IPS-18a (cell line): ENCODE measurements at regions not wholly inside any gene's neighbourhood (a gene's known extent, or its start where the extent isn't known, plus 50 kb on each side); places are given as distances from the start of the nearest gene placed in this dataset.

ENCODE experiments used
- H3K27ac ChIP-seq: one replicate; pipeline ENCODE4 v1.5.1; 2013; ENCODE audit warnings: low read length
- H3K27me3 ChIP-seq: one replicate; pipeline ENCODE4 v1.6.1; 2013; ENCODE audit warnings: mild to moderate bottlenecking, low read length; ENCODE audit not compliant: control insufficient read depth, insufficient read depth
- H3K36me3 ChIP-seq: one replicate; pipeline ENCODE4 v1.6.1; 2013; ENCODE audit warnings: low read depth, low read length; ENCODE audit not compliant: control insufficient read depth
- H3K4me1 ChIP-seq: one replicate; pipeline ENCODE4 v1.6.1; 2013; ENCODE audit warnings: low read depth, low read length; ENCODE audit not compliant: control insufficient read depth
- H3K4me3 ChIP-seq: one replicate; pipeline ENCODE4 v1.5.1; 2013; ENCODE audit warnings: low read length
- H3K9ac ChIP-seq: one replicate; pipeline ENCODE4 v1.6.1; 2013; ENCODE audit warnings: mild to moderate bottlenecking, low read length, moderate library complexity
- H3K9me3 ChIP-seq: one replicate; pipeline ENCODE4 v1.6.1; 2013; ENCODE audit warnings: low read depth, low read length; ENCODE audit not compliant: control insufficient read depth

DNA sequence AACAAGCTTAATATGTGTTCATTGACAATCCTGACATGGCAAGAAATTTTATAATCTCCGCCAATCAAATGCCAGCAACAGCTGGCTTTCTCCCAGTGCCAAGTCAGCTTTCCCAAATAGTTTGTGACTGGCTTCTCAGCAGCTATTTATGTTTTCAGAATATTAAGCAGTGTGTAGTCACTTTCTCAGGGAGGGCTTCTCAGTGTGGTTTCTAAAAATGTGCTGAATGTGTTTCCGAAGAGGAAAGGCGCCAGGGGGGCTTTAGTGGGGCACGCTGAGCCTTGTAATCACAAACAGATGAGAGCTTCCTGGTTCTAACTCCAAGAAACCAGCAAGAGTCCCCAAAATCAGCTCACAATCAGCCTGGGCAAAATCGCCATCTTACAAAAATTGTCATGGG is 258.7 kb upstream of the CPEB2 start:
- Histone ChIP-seq H3K4me1 (peaks cover 20% of the 10 kb centered on the region), H3K4me3 (no peak overlapping the region), H3K9me3 (no peaks in the 10 kb centered on the region), H3K36me3 (no peaks in the 10 kb centered on the region), H3K9ac (no peak overlapping the region), H3K27me3 (no peaks in the 10 kb centered on the region), H3K27ac (no peak overlapping the region)

DNA sequence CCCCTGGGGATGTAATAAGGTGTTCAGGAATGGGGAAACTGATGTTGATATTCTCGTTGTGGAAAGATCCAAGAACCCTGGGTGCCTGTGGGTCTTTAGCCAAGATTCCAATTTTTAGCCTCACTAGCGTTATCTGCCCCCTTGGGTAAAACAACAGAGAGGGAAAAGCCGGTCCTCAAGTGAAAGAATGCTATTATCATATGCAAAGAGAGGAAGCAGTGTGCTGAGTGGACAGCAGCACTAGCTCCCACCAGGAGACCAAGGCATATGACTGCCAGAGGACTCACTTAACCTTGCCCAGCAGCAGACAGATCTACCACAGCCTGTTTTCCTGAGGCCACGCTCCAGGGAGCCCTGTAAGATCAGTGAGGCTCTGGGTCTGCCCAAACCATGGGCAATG is 257.9 kb upstream of the CPEB2 start:
- H3K27me3 ChIP-seq = no peaks in the 10 kb centered on the region
- no peaks in the 10 kb centered on the region for H3K9me3 ChIP-seq

DNA sequence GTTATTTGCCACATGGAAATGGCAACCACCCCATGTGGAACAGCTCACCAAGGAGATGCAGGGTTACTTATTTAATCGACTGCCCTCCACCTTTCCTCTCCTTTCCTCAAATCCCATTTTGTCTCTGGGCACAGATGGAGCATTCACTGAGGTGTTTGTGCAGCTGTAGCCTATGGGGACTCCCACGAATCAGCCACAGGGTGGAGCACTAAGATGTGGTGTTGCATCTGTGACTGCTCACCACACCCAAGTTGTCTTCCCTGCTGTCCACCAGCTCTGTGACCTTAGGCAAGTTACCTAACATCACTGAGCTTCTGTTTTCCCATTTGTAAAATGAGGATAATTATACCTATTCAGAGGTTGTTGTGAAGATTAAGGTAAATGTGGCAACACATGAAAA is 252.4 kb upstream of the CPEB2 start:
- Histone ChIP-seq H3K4me1 (peaks cover 16% of the 10 kb centered on the region), H3K36me3 (no peaks in the 10 kb centered on the region), H3K27me3 (no peaks in the 10 kb centered on the region), H3K9me3 (peaks cover 9% of the 10 kb centered on the region), H3K9ac (no peak overlapping the region), H3K27ac (no peak overlapping the region), H3K4me3 (no peak overlapping the region)

More for the DNA sequence above, 257.9 kb upstream of the CPEB2 start:
- Histone ChIP-seq H3K4me3 (no peak overlapping the region), H3K9ac (no peak overlapping the region), H3K4me1 (peaks cover 26% of the 10 kb centered on the region), H3K27ac (no peak overlapping the region), H3K36me3 (no peaks in the 10 kb centered on the region)

DNA sequence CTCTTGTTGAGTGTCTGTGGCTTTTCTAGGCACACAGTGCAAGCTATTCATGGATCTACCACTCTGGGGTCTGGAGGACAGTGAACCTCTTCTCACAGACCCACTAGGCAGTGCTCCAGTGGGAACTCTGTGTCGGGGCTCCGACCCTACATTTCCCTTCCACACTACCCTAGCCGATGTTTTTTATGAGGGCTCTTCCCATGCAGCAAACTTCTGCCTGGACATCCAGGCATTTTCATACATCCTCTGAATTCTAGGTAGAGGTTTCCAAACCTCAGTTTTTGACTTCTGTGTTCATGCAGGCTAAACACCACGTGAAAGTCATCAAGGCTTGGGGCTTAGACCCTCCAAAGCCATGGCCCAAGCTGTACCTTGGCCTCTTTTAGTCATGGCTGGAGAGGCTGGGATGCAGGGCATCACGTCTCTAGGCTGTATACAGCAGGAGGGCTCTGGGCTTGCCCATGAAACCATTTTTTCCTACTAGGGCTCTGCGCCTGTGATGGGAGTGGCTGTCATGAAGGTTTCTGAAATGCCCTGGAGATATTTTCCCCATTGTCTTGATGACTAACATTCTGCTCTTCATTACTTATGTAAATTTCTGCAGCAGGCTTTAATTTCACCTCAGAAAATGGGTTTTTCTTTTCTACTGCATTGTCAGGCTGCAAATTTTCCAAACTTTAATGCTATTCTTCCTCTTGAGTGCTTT is 249.8 kb upstream of the CPEB2 start:
- no peak overlapping the region for H3K27ac ChIP-seq
- no peak overlapping the region for H3K4me3 ChIP-seq
- H3K9ac ChIP-seq = no peak overlapping the region
- H3K36me3 ChIP-seq = no peaks in the 10 kb centered on the region
- H3K27me3 ChIP-seq = no peaks in the 10 kb centered on the region
- peaks cover 11% of the 10 kb centered on the region for H3K4me1 ChIP-seq
- peaks cover 9% of the 10 kb centered on the region for H3K9me3 ChIP-seq

DNA sequence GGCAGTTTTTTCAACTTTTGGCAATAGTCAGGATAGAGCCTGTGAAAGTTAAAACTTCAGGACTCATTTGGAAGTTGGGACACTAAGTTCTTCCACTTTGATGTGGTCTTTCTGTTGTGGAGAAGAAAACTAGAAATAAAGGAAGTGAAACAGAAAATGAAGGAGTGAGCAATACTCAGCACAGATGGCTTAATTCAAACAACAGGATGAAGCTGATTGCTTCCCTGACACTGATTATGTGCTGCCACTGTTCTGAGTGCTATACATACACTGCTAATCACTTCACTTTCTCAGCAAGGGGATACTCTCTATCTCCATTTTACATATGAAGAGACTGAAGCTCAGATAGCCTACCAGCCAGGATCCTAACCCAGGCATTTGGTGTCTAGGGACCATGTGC is 235.1 kb upstream of the CPEB2 start:
- no peaks in the 10 kb centered on the region for H3K9me3 ChIP-seq
- H3K27ac ChIP-seq = no peak overlapping the region
- H3K4me3 ChIP-seq = no peak overlapping the region
- no peaks in the 10 kb centered on the region for H3K27me3 ChIP-seq
- no peaks in the 10 kb centered on the region for H3K4me1 ChIP-seq
- H3K9ac ChIP-seq = no peak overlapping the region
- H3K36me3 ChIP-seq = no peaks in the 10 kb centered on the region

DNA sequence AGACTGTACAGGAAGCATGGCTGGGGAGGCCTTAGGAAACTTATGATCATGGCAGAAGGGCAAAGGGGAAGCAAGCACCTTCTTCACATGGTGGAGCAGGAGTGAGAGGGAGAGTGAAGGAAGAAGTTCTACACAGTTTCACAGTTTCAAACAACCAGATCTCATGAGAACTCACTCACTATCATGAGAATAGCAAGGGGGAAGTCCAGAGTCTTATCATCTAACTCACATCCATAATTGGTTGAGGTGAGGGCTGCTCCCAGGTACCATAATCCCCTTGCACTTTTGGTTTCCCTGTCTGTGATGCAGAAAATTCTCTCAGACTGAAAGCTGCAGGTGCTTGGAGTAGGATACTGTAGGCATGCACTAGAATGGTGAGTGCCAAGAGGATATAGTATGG is 233.8 kb upstream of the CPEB2 start:
- Histone ChIP-seq H3K4me3 (no peak overlapping the region), H3K9me3 (no peaks in the 10 kb centered on the region), H3K27me3 (no peaks in the 10 kb centered on the region), H3K27ac (no peak overlapping the region), H3K36me3 (no peaks in the 10 kb centered on the region), H3K4me1 (no peaks in the 10 kb centered on the region), H3K9ac (no peak overlapping the region)

DNA sequence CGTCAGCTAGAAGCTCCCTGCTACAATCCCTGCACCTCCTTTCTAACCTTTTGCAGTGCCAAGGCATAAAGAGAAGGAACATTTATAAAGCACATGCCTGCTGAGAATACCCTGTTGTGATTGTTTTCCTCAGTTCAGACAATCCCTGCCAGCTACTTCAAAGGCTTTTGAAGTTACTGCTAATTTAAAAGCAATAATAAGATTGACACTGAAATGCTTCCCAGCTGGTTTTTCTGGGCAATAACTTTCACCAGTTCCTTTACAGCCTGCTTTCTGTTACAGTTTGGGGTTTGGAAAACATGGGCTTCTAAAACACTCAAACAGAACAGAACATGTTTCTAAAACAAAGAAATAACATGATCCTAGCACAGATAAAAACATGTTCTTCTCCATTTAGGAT is 232.3 kb upstream of the CPEB2 start:
- Histone ChIP-seq H3K4me1 (no peaks in the 10 kb centered on the region), H3K4me3 (no peak overlapping the region), H3K9ac (no peak overlapping the region), H3K27me3 (no peaks in the 10 kb centered on the region), H3K27ac (no peak overlapping the region), H3K9me3 (no peaks in the 10 kb centered on the region), H3K36me3 (no peaks in the 10 kb centered on the region)

DNA sequence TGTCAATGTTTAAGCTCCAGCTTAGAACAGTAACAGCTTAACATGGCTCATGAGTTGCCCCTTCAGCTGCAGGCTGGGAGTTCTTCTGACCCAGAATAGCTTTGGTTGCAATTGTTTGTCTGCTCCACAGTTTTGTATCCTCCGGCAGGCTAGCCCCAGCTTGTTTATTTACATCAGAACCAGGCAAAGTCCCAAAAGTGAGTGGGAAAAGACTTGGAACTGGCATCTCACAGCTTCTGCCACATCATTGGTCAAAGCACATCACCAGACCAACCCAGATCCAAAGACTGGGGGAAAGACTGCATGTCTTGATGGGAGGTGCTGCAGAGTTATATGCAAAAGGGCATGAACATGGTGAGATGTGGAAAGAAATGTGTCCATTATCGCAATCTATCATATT is 231.2 kb upstream of the CPEB2 start:
- Histone ChIP-seq H3K27ac (no peak overlapping the region), H3K9ac (no peak overlapping the region), H3K27me3 (no peaks in the 10 kb centered on the region), H3K36me3 (no peaks in the 10 kb centered on the region), H3K4me1 (no peaks in the 10 kb centered on the region), H3K4me3 (no peak overlapping the region), H3K9me3 (no peaks in the 10 kb centered on the region)

DNA sequence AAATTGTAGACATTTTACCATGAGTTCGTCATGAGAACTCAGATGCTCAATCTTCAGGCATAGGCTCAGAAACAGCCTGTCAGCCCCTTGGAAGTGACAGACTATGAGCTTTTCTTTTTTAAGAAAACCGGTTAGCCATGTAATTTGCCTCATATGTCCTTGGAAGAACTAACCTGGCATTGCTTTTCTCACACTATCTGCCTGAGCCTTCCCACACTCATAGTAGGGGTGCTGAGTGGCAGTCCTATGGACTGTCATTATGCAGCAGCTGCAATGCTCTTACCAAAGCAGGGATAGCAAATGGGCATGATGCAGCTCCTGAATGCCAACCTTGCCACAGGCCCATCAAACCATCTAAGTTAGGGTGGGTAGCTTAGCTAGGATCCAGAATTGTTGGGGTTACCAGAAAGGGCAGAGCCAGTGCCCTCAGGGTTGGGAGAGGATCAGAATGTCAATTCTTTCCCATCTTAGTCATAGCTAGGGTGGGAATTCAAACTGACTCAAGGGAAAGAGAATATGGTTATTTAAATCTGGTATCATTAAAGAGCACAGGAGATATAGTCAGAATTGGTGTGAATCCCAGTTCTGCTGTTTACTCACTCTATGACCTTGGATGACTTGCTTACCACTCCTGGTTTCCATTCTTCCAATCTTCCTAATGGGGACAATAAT is 230.6 kb upstream of the CPEB2 start:
- Histone ChIP-seq H3K4me3 (no peak overlapping the region), H3K27ac (no peak overlapping the region), H3K36me3 (no peaks in the 10 kb centered on the region), H3K9ac (no peak overlapping the region), H3K27me3 (no peaks in the 10 kb centered on the region), H3K4me1 (no peaks in the 10 kb centered on the region), H3K9me3 (no peaks in the 10 kb centered on the region)

DNA sequence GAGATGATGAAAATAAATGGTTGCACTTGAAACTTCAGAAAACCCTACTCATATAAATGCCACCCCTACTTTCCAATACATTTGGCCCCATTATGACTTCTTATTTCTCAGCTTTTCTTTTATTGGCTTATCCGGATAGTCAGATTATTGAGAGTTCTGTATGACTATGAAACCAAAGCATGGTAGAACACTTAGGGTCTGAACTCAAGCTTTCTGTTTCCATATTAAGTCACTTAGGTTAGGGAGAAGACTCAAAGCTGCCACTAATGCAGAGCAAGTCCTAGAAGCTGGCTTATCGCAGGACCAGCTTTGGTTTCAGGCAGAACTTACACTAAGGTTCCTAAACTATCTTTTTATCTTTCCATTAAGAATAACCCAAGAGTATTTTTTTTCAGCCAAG is 229.9 kb upstream of the CPEB2 start:
- no peaks in the 10 kb centered on the region for H3K27me3 ChIP-seq
- H3K4me3 ChIP-seq = no peak overlapping the region

DNA sequence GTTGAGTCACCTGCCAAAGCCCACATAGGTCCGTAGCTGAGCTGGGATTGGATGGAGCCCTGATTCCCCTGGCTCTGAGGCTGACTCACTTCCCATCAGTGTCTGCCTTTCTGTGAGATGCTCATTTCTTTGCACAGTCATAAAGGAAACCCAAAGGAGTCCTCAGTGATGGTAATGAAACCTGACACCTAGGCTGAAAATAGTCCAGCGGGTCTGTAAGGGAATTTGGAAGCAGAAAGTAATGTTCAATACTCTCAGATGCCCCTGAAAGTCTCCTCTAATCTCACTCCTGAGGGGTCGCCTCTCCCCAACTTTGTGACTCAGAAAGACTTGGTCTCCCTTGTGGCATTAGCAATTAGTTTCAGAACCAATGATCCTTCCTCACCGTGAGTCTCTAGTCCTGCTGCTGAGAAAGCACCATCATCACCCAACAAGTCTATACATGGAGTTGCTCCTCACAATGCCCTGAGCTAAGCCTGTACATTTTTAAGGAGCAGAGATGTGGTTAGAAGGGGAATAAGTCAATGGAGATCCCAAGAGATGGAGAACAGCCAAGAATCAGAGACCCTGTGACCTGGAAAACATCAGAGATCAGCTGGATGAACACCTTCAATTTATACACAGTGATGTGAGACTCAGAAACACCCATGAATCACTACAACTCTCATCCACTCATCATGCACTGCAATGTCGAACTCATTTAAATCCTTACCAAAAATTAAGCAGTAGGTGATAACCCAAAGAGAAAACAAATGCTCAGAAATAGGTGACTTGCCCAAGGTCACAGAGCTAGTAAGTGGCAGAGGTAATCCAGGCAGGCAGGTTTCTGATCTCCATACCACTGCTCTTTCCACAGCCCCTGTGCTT is 219.0 kb upstream of the CPEB2 start:
- H3K27me3 ChIP-seq = no peaks in the 10 kb centered on the region
- H3K27ac ChIP-seq = no peak overlapping the region
- no peaks in the 10 kb centered on the region for H3K9me3 ChIP-seq
- H3K9ac ChIP-seq = no peak overlapping the region
- H3K4me3 ChIP-seq = no peak overlapping the region
- no peaks in the 10 kb centered on the region for H3K36me3 ChIP-seq
- H3K4me1 ChIP-seq = no peaks in the 10 kb centered on the region

More for the DNA sequence above, 229.9 kb upstream of the CPEB2 start:
- no peak overlapping the region for H3K9ac ChIP-seq
- H3K36me3 ChIP-seq = no peaks in the 10 kb centered on the region
- no peaks in the 10 kb centered on the region for H3K9me3 ChIP-seq
- no peaks in the 10 kb centered on the region for H3K4me1 ChIP-seq
- H3K27ac ChIP-seq = no peak overlapping the region
